ENCODE measurements at regions not wholly inside any gene's neighbourhood (a gene's known extent, or its start where the extent isn't known, plus 50 kb on each side); places are given as distances from the start of the nearest gene placed in this dataset.

DNA sequence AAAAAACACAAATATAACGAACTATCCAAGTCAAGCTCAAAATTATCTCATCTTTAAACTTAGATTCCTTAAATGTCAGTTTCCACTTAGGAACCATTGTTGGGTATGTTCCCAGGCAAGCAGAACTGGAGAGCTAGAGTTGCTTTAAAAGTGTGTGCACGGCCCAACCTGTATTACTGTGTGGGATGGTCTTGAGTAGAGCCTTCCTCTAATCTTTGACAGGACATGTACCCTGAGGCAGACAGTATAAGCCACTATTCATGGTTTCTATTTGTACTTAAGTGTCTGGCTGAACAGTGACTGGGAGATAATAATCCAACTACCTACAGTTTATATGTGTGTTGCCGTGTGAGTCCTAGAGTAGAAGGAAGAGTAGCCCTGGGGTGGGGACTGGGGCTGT is 239.7 kb downstream of the GPD2 start:
- TF ChIP-seq, protein P1, sequence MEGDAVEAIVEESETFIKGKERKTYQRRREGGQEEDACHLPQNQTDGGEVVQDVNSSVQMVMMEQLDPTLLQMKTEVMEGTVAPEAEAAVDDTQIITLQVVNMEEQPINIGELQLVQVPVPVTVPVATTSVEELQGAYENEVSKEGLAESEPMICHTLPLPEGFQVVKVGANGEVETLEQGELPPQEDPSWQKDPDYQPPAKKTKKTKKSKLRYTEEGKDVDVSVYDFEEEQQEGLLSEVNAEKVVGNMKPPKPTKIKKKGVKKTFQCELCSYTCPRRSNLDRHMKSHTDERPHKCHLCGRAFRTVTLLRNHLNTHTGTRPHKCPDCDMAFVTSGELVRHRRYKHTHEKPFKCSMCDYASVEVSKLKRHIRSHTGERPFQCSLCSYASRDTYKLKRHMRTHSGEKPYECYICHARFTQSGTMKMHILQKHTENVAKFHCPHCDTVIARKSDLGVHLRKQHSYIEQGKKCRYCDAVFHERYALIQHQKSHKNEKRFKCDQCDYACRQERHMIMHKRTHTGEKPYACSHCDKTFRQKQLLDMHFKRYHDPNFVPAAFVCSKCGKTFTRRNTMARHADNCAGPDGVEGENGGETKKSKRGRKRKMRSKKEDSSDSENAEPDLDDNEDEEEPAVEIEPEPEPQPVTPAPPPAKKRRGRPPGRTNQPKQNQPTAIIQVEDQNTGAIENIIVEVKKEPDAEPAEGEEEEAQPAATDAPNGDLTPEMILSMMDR (conservative IDR thresholded peaks at IDR 0.05 in 1 of 2, IDR thresholded peaks at IDR 0.05 in 1 of 2; ENCODE audit: low read depth in 1 of 2, low read length in 2 of 2): no peak
- TF ChIP-seq EZH2 (IDR thresholded peaks at IDR 0.05; ENCODE audit: low read length, missing control alignments): no peak

Measured in fibroblast of lung (primary cell).